ENCODE measurements at regions not wholly inside any gene's neighbourhood (a gene's known extent, or its start where the extent isn't known, plus 50 kb on each side); places are given as distances from the start of the nearest gene placed in this dataset.

DNA sequence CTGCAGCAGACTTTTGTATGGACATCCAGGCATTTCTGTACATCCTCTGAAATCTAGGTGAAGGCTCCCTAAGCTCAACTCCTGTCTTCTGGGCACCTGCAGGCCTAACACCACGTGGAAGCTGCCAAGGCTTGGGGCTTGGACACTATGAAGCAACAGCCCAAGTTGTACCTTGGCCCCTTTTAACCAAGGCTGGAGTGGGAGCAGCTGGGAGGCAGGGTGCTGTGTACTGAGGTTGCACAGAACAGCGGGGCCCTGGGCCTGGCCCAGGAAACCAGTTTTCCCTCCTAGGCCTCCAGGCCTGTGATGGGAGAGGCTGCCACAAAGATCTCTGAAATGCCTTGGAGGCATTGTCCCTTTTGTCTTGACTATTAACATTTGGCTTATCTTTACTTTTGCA lies 214.4 kb upstream of the LRIG3 start:
- Mint-ChIP-seq H3K9me3 (ENCODE audit: low read depth, unreplicated experiment) (peaks cover 3% of the 10 kb centered on the region), H3K27ac (ENCODE audit: unreplicated experiment) (no peak overlapping the region), H3K27me3 (ENCODE audit: unreplicated experiment) (no peaks in the 10 kb centered on the region), H3K36me3 (ENCODE audit: insufficient read depth, unreplicated experiment) (no peaks in the 10 kb centered on the region), H3K4me3 (ENCODE audit: low read depth, unreplicated experiment) (no peak overlapping the region), H3K4me1 (ENCODE audit: low read depth, unreplicated experiment) (no peaks in the 10 kb centered on the region)
- CTCF ChIA-PET = no interaction called here
- BruUV-seq (replicated peaks) = no TSS peak
- DNase-seq = no peak
- TF ChIP-seq, protein P1, sequence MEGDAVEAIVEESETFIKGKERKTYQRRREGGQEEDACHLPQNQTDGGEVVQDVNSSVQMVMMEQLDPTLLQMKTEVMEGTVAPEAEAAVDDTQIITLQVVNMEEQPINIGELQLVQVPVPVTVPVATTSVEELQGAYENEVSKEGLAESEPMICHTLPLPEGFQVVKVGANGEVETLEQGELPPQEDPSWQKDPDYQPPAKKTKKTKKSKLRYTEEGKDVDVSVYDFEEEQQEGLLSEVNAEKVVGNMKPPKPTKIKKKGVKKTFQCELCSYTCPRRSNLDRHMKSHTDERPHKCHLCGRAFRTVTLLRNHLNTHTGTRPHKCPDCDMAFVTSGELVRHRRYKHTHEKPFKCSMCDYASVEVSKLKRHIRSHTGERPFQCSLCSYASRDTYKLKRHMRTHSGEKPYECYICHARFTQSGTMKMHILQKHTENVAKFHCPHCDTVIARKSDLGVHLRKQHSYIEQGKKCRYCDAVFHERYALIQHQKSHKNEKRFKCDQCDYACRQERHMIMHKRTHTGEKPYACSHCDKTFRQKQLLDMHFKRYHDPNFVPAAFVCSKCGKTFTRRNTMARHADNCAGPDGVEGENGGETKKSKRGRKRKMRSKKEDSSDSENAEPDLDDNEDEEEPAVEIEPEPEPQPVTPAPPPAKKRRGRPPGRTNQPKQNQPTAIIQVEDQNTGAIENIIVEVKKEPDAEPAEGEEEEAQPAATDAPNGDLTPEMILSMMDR (IDR thresholded peaks at IDR 0.05; ENCODE audit: unreplicated experiment) = no peak
- intact Hi-C loops (cut with micrococcal nuclease; ENCODE audit: unreplicated experiment) = no loop called here

DNA sequence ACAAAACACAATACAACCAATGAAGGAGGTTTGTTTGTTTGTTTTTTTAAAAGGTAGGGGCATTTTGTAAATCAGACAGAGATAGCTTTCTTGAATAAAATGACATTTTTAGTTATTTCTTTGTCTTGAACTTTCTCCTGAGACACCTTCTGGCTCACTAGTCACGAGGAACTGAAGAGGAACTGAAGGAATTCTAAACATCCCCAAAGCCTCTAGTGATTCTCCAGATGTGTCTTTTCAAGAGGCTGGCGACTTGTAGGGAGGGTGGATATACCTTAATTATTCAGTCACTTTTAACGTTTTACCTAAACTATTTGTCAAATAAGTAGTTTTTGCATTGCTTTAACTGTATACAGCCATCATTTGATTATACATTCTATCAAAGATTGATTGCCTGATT lies 211.2 kb upstream of the LRIG3 start:
- intact Hi-C loops (cut with micrococcal nuclease; ENCODE audit: unreplicated experiment) = no loop called here
- H3K9me3 Mint-ChIP-seq (ENCODE audit: low read depth, unreplicated experiment) = peaks cover 3% of the 10 kb centered on the region
- DNase-seq = no peak
- H3K4me3 Mint-ChIP-seq (ENCODE audit: low read depth, unreplicated experiment) = no peak overlapping the region
- no peaks in the 10 kb centered on the region for H3K4me1 Mint-ChIP-seq (ENCODE audit: low read depth, unreplicated experiment)
- CTCF ChIA-PET = no interaction called here
- TF ChIP-seq, protein P1 (IDR thresholded peaks at IDR 0.05; ENCODE audit: unreplicated experiment) = no peak
- no peaks in the 10 kb centered on the region for H3K36me3 Mint-ChIP-seq (ENCODE audit: insufficient read depth, unreplicated experiment)
- H3K27ac Mint-ChIP-seq (ENCODE audit: unreplicated experiment) = no peak overlapping the region
- no peaks in the 10 kb centered on the region for H3K27me3 Mint-ChIP-seq (ENCODE audit: unreplicated experiment)
- BruUV-seq (replicated peaks) = no TSS peak

DNA sequence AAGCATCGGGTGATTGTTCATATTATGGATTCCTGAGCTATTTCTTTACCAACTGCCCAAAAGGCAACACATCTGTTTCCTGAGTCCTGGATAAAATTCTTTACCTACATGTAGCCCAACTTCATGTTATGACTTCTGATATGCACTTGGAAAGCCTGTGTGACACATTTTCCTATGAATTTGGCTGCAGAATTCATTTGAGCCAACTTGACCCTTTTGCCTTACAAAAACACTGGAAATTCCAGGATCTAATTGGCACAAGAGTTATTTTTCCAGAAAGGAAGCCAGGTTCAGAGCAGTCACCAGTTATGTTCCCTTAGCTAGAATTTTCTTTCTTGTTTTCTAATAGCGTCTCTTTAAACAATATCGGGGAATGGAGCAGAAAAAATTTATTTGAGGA lies 202.5 kb upstream of the LRIG3 start:
- DNase-seq = no peak
- Mint-ChIP-seq H3K27me3 (ENCODE audit: unreplicated experiment) (no peaks in the 10 kb centered on the region), H3K4me3 (ENCODE audit: low read depth, unreplicated experiment) (no peak overlapping the region), H3K36me3 (ENCODE audit: insufficient read depth, unreplicated experiment) (no peaks in the 10 kb centered on the region), H3K9me3 (ENCODE audit: low read depth, unreplicated experiment) (peaks cover 3% of the 10 kb centered on the region), H3K27ac (ENCODE audit: unreplicated experiment) (no peak overlapping the region), H3K4me1 (ENCODE audit: low read depth, unreplicated experiment) (no peaks in the 10 kb centered on the region)
- intact Hi-C loops (cut with micrococcal nuclease; ENCODE audit: unreplicated experiment) = no loop called here
- TF ChIP-seq, protein P1 (IDR thresholded peaks at IDR 0.05; ENCODE audit: unreplicated experiment) = no peak
- CTCF ChIA-PET = no interaction called here
- no TSS peak for BruUV-seq (replicated peaks)

DNA sequence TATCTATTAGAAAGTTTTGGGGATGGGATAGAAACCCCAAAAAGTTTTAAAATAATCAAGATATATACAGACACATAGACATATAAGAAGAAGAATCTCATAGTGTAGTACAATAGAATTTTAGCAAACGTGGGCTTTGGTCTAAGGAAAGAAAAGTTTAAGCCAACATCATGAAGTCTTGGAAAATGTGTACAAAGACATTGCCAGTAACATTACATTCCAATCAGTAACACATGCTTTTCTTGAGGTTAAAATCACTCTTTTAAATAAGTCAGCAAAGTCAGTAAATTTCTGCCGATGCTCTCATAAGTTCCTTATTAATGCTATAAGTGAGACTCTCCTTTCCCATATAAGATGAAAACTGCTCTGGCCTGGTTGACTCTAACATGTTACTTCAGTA lies 201.1 kb upstream of the LRIG3 start:
- H3K27ac Mint-ChIP-seq (ENCODE audit: unreplicated experiment) = no peak overlapping the region
- CTCF ChIA-PET = no interaction called here
- BruUV-seq (replicated peaks) = no TSS peak

More for the DNA sequence above, 201.1 kb upstream of the LRIG3 start:
- no peaks in the 10 kb centered on the region for H3K36me3 Mint-ChIP-seq (ENCODE audit: insufficient read depth, unreplicated experiment)
- no peak overlapping the region for H3K4me3 Mint-ChIP-seq (ENCODE audit: low read depth, unreplicated experiment)
- H3K27me3 Mint-ChIP-seq (ENCODE audit: unreplicated experiment) = no peaks in the 10 kb centered on the region
- no peaks in the 10 kb centered on the region for H3K4me1 Mint-ChIP-seq (ENCODE audit: low read depth, unreplicated experiment)
- intact Hi-C loops (cut with micrococcal nuclease; ENCODE audit: unreplicated experiment) = no loop called here
- TF ChIP-seq, protein P1 (IDR thresholded peaks at IDR 0.05; ENCODE audit: unreplicated experiment) = no peak
- peaks cover 8% of the 10 kb centered on the region for H3K9me3 Mint-ChIP-seq (ENCODE audit: low read depth, unreplicated experiment)
- no peak for DNase-seq

All from Calu3 (cell line).